ENCODE measurements at regions not wholly inside any gene's neighbourhood (a gene's known extent, or its start where the extent isn't known, plus 50 kb on each side); places are given as distances from the start of the nearest gene placed in this dataset.

GRCh38 chr7:84389242-84389641, 194.7 kb upstream of the SEMA3A start:
- no peak for DNase-seq (ENCODE audit: low read depth)
- no peak for TF ChIP-seq CTCF (conservative IDR thresholded peaks at IDR 0.05; ENCODE audit: control insufficient read depth, insufficient read depth, low read depth, low read length)

GRCh38 chr7:84387595-84387994, 193.0 kb upstream of the SEMA3A start:
- DNase-seq (ENCODE audit: low read depth): no peak
- no peak overlapping the region for H3K4me3 ChIP-seq (ENCODE audit: control insufficient read depth, low read depth, low read length)
- TF ChIP-seq CTCF (conservative IDR thresholded peaks at IDR 0.05; ENCODE audit: control insufficient read depth, insufficient read depth, low read depth, low read length): no peak

More at GRCh38 chr7:84389242-84389641, 194.7 kb upstream of the SEMA3A start:
- no peak overlapping the region for H3K4me3 ChIP-seq (ENCODE audit: control insufficient read depth, low read depth, low read length)

GRCh38 chr7:84384417-84384816, 189.8 kb upstream of the SEMA3A start:
- H3K4me3 ChIP-seq (ENCODE audit: control insufficient read depth, low read depth, low read length): no peak overlapping the region
- DNase-seq (ENCODE audit: low read depth): peak; percentile 35
- no peak for TF ChIP-seq CTCF (conservative IDR thresholded peaks at IDR 0.05; ENCODE audit: control insufficient read depth, insufficient read depth, low read depth, low read length)

GRCh38 chr7:84379446-84379845, 184.9 kb upstream of the SEMA3A start:
- no peak for TF ChIP-seq CTCF (conservative IDR thresholded peaks at IDR 0.05; ENCODE audit: control insufficient read depth, insufficient read depth, low read depth, low read length)
- DNase-seq (ENCODE audit: low read depth): no peak
- no peak overlapping the region for H3K4me3 ChIP-seq (ENCODE audit: control insufficient read depth, low read depth, low read length)

- peak; percentile 56 for DNase-seq (ENCODE audit: low read depth)
- H3K4me3 ChIP-seq (ENCODE audit: control insufficient read depth, low read depth, low read length): no peak overlapping the region
- no peak for TF ChIP-seq CTCF (conservative IDR thresholded peaks at IDR 0.05; ENCODE audit: control insufficient read depth, insufficient read depth, low read depth, low read length)
These were observed 178.1 kb upstream of the SEMA3A start for GRCh38 chr7:84372712-84373111.

- TF ChIP-seq CTCF (conservative IDR thresholded peaks at IDR 0.05; ENCODE audit: control insufficient read depth, insufficient read depth, low read depth, low read length): no peak
- DNase-seq (ENCODE audit: low read depth): peak; percentile 97
- H3K4me3 ChIP-seq (ENCODE audit: control insufficient read depth, low read depth, low read length): no peak overlapping the region
These were observed 177.6 kb upstream of the SEMA3A start for GRCh38 chr7:84372155-84372621.

- no peak for TF ChIP-seq CTCF (conservative IDR thresholded peaks at IDR 0.05; ENCODE audit: control insufficient read depth, insufficient read depth, low read depth, low read length)
- no peak for DNase-seq (ENCODE audit: low read depth)
- no peak overlapping the region for H3K4me3 ChIP-seq (ENCODE audit: control insufficient read depth, low read depth, low read length)
These were observed 175.5 kb upstream of the SEMA3A start for GRCh38 chr7:84370114-84370513.

Data from fibroblast of mammary gland (primary cell).